GM23338 (cell line): ENCODE measurements at regions not wholly inside any gene's neighbourhood (a gene's known extent, or its start where the extent isn't known, plus 50 kb on each side); places are given as distances from the start of the nearest gene placed in this dataset.

Experiments
- ATAC-seq: fragments of 200-7000 bp; cut with Tn5 transposase; 3 replicates; pipeline ENCODE4 v1.9.1; 2020
- DNase-seq: peaks from one replicate; pipeline ENCODE4 v3.0.0-alpha.2; 2015; ENCODE audit warnings: low spot score
- H2AFZ ChIP-seq: fragments of 200-600 bp; sonication (generic); 2 replicates; pipeline ENCODE4 v1.8.0; 2016; ENCODE audit warnings: antibody characterized with exemption, mild to moderate bottlenecking, moderate library complexity
- H3F3A ChIP-seq: fragments of 200-600 bp; sonication (generic); replicated peaks from 2 replicates; pipeline ENCODE4 v1.8.0; 2017; ENCODE audit warnings: antibody characterized with exemption, mixed run types, low read depth
- H3K27ac ChIP-seq: fragments of 200-600 bp; sonication (generic); 2 replicates; pipeline ENCODE4 v1.6.1; 2016; ENCODE audit warnings: low read depth
- H3K27me3 ChIP-seq: fragments of 200-600 bp; sonication (generic); 2 replicates; pipeline ENCODE4 v1.8.0; 2016; ENCODE audit warnings: mild to moderate bottlenecking, mixed run types, moderate library complexity; ENCODE audit not compliant: insufficient read depth
- H3K36me3 ChIP-seq: fragments of 200-600 bp; sonication (generic); 2 replicates; pipeline ENCODE4 v1.8.0; 2016; ENCODE audit warnings: mild to moderate bottlenecking; ENCODE audit not compliant: insufficient read depth
- H3K4me1 ChIP-seq: fragments of 200-600 bp; sonication (generic); 2 replicates; pipeline ENCODE4 v1.8.0; 2016; ENCODE audit warnings: mild to moderate bottlenecking, moderate library complexity; ENCODE audit not compliant: insufficient read depth
- H3K4me2 ChIP-seq: fragments of 200-600 bp; sonication (generic); 2 replicates; pipeline ENCODE4 v1.7.1; 2017; ENCODE audit warnings: mixed run types
- H3K4me3 ChIP-seq: fragments of 200-600 bp; sonication (generic); 2 replicates; pipeline ENCODE4 v1.6.1; 2016; ENCODE audit warnings: mixed run types
- H3K79me2 ChIP-seq: fragments of 200-600 bp; sonication (generic); replicated peaks from 2 replicates; pipeline ENCODE4 v1.8.0; 2017; ENCODE audit warnings: mild to moderate bottlenecking; ENCODE audit not compliant: insufficient read depth
- H3K9me2 ChIP-seq: fragments of 200-600 bp; sonication (generic); 2 replicates; pipeline ENCODE4 v1.8.0; 2017; ENCODE audit not compliant: insufficient read depth
- H4K20me1 ChIP-seq: fragments of 200-600 bp; sonication (generic); replicated peaks from 2 replicates; pipeline ENCODE4 v1.8.0; 2017; ENCODE audit warnings: mild to moderate bottlenecking; ENCODE audit not compliant: insufficient read depth
- H3K27ac Mint-ChIP-seq: 2 replicates; pipeline ENCODE4 v1.8.0; 2020; ENCODE audit warnings: inconsistent platforms, mild to moderate bottlenecking, moderate library complexity, mixed read lengths
- H3K27me3 Mint-ChIP-seq: 3 replicates; pipeline ENCODE4 v1.8.0; 2022; ENCODE audit warnings: low read depth, mild to moderate bottlenecking, moderate library complexity, mixed read lengths, inconsistent platforms; ENCODE audit not compliant: insufficient read depth, poor library complexity
- H3K36me3 Mint-ChIP-seq: 3 replicates; pipeline ENCODE4 v1.8.0; 2021; ENCODE audit warnings: low read depth, mild to moderate bottlenecking, inconsistent platforms, moderate library complexity, mixed read lengths
- H3K4me1 Mint-ChIP-seq: 3 replicates; pipeline ENCODE4 v1.8.0; 2020; ENCODE audit warnings: mild to moderate bottlenecking, inconsistent platforms, mixed read lengths
- H3K4me3 Mint-ChIP-seq: 3 replicates; pipeline ENCODE4 v1.8.0; 2021; ENCODE audit warnings: moderate library complexity, mild to moderate bottlenecking, inconsistent platforms, mixed read lengths
- H3K9me3 Mint-ChIP-seq: 3 replicates; pipeline ENCODE4 v1.8.0; 2020; ENCODE audit warnings: moderate library complexity, mild to moderate bottlenecking, inconsistent platforms, mixed read lengths
- CTCF ChIP-seq, 2 experiments: fragments of 200-600 bp in 1 of 2; sonication (generic) in 1 of 2; conservative IDR thresholded peaks; 2 replicates each; pipeline versions ENCODE4 v1.5.1 to v1.6.1; 2016 to 2017; ENCODE audit warnings: antibody characterized with exemption in 2 of 2, low read depth in 2 of 2, mild to moderate bottlenecking in 2 of 2, moderate library complexity in 1 of 2
- EZH2phosphoT487 ChIP-seq: fragments of 200-600 bp; sonication (generic); IDR thresholded peaks from one replicate; pipeline ENCODE4 v1.8.1; 2018; ENCODE audit warnings: antibody characterized with exemption; ENCODE audit not compliant: unreplicated experiment
- JUNB ChIP-seq: IDR thresholded peaks from one replicate; pipeline ENCODE4 v1.6.1; 2016; ENCODE audit warnings: antibody characterized with exemption; ENCODE audit not compliant: unreplicated experiment
- NANOG ChIP-seq: IDR thresholded peaks from 2 replicates; pipeline ENCODE4 v1.6.1; 2016; ENCODE audit warnings: antibody characterized with exemption, borderline replicate concordance
- REST ChIP-seq: IDR thresholded peaks from one replicate; pipeline ENCODE4 v1.6.1; 2018; ENCODE audit warnings: antibody characterized with exemption; ENCODE audit not compliant: unreplicated experiment
- STAT1 ChIP-seq: IDR thresholded peaks from one replicate; pipeline ENCODE4 v1.6.1; 2016; ENCODE audit warnings: antibody characterized with exemption; ENCODE audit not compliant: unreplicated experiment
- ZNF331 ChIP-seq: fragments of 250-450 bp; sonication (Bioruptor Pico); IDR thresholded peaks from 2 replicates; pipeline ENCODE4 v1.5.0; 2020; ENCODE audit warnings: low read depth, mild to moderate bottlenecking, moderate library complexity

GRCh38 chr1:29984862-29985605, 738.4 kb downstream of the MATN1 start:
- TF ChIP-seq EZH2phosphoT487 (no peak), CTCF (conservative IDR thresholded peaks at IDR 0.05; ENCODE audit: low read depth in 2 of 2) (no peak), REST (no peak)
- Mint-ChIP-seq H3K4me1 (peaks cover 32% of the 10 kb centered on the region), H3K4me3 (no peak overlapping the region), H3K36me3 (peaks cover 11% of the 10 kb centered on the region; the same call in 2 of the 3 replicates), H3K9me3 (peaks cover 9% of the 10 kb centered on the region; the same call in 2 of the 3 replicates), H3K27ac (no peak overlapping the region), H3K27me3 (peaks cover 13% of the 10 kb centered on the region)
- Histone ChIP-seq H3K4me3 (no peak overlapping the region), H3K9me2 (0 out of 2 replicates have a peak, but pooled peaks cover 5% of the 10 kb centered on the region), H3K79me2 (no peaks in the 10 kb centered on the region), H3K27ac (no peak overlapping the region), H3F3A (no peaks in the 10 kb centered on the region), H3K4me1 (peaks cover 16% of the 10 kb centered on the region), H3K36me3 (no peaks in the 10 kb centered on the region), H3K4me2 (no peak overlapping the region), H2AFZ (peak overlapping the region; percentile 32; the same call in 1 of the 2 replicates), H3K27me3 (no peaks in the 10 kb centered on the region), H4K20me1 (no peaks in the 10 kb centered on the region)
- ATAC-seq: no peak
- no peak for DNase-seq

- H3K4me2 ChIP-seq: no peak overlapping the region
- H3K27ac ChIP-seq: no peak overlapping the region
- no peak overlapping the region for H3K4me3 ChIP-seq
- no peaks in the 10 kb centered on the region for H3F3A ChIP-seq
- no peaks in the 10 kb centered on the region for H3K36me3 ChIP-seq
- H2AFZ ChIP-seq: peak overlapping the region; percentile 32; the same call in 1 of the 2 replicates
- 0 out of 2 replicates have a peak, but pooled peaks cover 5% of the 10 kb centered on the region for H3K9me2 ChIP-seq
- no peak overlapping the region for H3K4me3 Mint-ChIP-seq
- H3K9me3 Mint-ChIP-seq: peaks cover 9% of the 10 kb centered on the region; the same call in 2 of the 3 replicates
- H3K79me2 ChIP-seq: no peaks in the 10 kb centered on the region
- TF ChIP-seq STAT1: no peak
- TF ChIP-seq REST: no peak
- no peak for TF ChIP-seq JUNB
- no peak for TF ChIP-seq NANOG
- TF ChIP-seq ZNF331: no peak
- DNase-seq (no peak), ATAC-seq (no peak)
- H3K27me3 Mint-ChIP-seq: peaks cover 13% of the 10 kb centered on the region
- peaks cover 11% of the 10 kb centered on the region; the same call in 2 of the 3 replicates for H3K36me3 Mint-ChIP-seq
- peaks cover 19% of the 10 kb centered on the region for H3K4me1 ChIP-seq
- no peaks in the 10 kb centered on the region for H3K27me3 ChIP-seq
- peaks cover 32% of the 10 kb centered on the region for H3K4me1 Mint-ChIP-seq
- H3K27ac Mint-ChIP-seq: no peak overlapping the region
- H4K20me1 ChIP-seq: no peaks in the 10 kb centered on the region
These were observed 739.1 kb downstream of the MATN1 start for GRCh38 chr1:29984166-29984861.
